HG03571 (cell line): ENCODE measurements at regions not wholly inside any gene's neighbourhood (a gene's known extent, or its start where the extent isn't known, plus 50 kb on each side); places are given as distances from the start of the nearest gene placed in this dataset.

ENCODE experiments used
- ATAC-seq: cut with Tn5 transposase; IDR thresholded peaks from one replicate; pipeline ENCODE4 v1.9.1; 2021; ENCODE audit not compliant: unreplicated experiment

GRCh38 chr5:67434466-67434865 lies 237.9 kb upstream of the CD180 start:
- no peak for ATAC-seq

DNA sequence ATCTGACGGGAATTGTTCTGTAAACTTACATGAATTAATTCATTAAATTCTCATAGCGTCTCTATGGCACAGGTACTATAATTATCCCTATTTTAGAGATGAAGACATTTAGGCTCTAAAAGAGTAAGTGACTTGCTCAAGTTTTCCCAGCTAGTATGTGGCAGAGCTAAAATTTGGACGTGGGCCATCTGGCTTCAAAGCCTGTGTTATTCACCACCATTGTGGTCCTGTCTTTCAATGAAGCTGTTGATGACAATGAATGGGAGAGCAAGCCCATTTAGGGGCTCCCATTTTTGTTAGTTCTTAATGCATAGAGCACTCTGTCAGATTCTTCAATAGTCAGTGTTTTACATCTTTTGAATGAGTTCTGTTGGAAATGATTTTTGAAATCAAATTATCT lies 236.0 kb upstream of the CD180 start:
- ATAC-seq = no peak

- ATAC-seq = no peak
Observed at GRCh38 chr5:67431191-67431590, 234.6 kb upstream of the CD180 start.

DNA sequence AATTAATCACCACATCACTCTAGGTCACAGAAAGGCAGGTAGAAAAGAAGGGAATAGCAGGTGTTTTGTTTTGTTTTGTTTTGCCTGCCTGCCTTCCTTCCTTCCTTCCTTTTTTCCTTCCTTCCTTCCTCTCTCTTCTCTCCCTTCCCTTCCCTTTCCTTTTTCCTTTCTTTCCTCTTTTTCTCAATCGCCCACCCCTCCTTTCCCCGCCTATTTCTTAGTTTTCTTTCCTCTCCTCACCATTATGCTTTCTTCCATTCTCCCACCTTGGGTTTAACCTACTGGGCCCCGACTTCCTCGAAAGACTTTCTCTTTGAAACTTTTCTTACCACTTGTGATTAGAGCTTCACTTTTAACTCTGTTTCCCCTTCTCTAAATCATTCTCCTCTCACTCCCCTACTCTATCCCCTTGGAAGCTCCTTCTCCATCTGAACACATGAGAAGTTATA lies 231.3 kb upstream of the CD180 start:
- no peak for ATAC-seq

GRCh38 chr5:67426961-67427849 lies 230.6 kb upstream of the CD180 start:
- no peak for ATAC-seq

- ATAC-seq = no peak
Observed at GRCh38 chr5:67425514-67425913, 228.9 kb upstream of the CD180 start.

DNA sequence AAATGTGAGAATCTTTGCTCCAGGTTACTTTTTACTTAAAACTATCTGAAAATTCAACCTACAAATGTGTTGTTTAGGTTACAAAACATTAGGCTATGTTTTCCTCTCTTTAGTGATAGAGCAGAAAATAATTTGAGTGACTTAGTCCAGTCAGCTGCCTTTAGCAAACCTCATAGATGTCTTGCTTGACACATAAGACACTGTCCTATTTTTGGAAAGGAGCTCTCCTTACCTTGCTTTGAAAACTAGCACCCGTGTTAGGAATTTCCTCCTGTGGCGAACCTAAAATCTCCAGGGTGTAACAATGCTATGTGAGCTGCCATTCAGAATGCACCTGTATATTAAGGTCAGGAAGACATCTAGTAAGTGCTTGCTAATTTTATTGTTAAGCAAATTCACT lies 221.2 kb upstream of the CD180 start:
- ATAC-seq = no peak

DNA sequence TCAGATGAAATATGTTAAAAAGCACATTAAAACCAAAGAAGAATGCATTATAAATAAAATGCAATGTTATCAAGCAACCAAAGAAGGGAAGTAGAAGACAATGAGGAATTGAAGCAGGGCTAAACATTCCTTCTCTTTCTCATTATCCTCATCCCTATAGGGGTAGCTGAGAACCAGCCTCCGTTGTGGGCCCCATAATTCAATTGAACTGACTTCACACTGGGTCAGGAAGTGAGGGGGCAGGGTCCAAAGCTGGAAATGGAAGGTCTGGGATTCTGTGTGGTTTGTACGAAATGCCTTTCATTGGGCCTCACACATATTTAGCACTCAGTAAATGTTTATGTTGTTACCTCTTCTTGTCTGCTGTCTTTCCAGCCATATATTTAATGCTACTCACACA lies 220.4 kb upstream of the CD180 start:
- ATAC-seq = no peak

DNA sequence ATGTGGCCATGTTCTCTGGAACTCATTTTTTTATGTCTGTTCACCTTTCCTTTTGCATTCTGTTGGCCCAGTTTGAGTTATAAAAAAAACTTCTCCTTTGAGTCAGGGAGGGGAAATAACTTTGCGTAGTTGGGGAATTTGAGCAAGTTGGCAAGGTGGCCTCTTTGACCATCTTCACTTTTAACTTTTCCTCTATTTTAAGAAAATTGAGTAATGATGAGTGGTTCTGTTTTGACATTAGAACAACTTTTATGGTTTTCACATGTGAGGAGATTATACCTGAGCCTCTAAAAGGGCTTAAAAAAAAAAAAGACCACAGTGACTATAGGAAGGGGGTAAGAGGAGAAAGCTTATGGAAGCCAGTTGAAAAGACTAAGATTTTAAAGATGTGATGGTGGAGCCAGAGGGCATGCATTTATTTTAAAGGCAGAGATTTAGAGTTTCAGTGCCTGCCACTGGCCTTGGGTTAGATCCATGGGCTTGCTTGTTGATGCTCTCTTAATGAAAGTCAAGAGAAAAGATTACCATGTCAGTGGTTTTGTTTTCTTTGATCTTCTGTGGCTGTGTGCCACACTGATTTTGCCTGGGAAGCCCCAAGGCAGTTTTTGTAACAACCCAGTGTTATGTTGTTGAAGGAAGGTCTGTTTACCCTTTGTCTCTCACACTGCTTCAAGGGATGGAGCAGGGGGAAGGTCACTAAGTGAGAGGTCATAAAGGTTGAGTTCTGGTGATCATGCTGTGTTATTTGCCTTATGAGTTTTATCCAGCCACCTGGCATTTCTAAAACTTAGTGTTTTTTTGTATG lies 219.7 kb upstream of the CD180 start:
- ATAC-seq = no peak

DNA sequence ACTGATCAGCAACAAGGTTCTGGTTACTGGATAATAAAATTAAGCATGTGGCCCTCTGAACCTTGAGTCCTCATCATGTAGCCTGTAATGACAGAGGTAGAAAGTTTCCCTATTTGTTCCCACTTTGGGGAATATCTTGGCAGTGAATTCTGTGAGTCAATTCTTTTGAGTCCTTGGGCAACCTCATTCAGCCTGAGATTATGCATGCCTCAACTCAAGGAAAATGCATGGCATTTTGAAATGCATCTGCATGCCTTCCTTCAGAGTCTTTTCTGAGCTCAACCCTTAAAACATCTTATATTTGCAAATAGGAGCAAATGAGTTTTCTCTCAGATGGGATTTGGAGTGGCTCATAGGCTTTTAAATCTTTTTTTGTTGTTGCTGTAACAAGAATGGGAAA lies 218.1 kb upstream of the CD180 start:
- ATAC-seq = no peak

- no peak for ATAC-seq
Observed at GRCh38 chr5:67413721-67414120, 217.1 kb upstream of the CD180 start.

- no peak for ATAC-seq
Observed at GRCh38 chr5:67409126-67409777, 212.7 kb upstream of the CD180 start.

DNA sequence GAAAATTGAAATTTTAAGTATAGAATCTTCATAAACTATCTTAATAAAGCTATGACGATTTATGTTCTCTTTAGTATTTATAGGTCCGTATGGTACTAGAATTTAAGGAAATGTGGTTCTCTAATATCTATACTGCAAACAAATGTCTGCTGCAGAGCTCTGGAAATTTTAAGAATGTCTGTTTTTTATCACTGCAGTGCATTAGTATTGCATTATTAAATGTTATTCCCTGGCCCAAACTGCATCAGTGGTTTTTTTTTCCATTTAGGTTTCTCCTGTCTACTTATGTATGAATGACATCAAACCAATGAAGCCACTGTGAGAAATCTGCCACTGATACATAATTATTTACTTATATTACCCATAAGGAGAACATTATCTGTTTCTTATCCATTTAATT lies 211.4 kb upstream of the CD180 start:
- no peak for ATAC-seq

GRCh38 chr5:67405755-67406154 lies 209.2 kb upstream of the CD180 start:
- ATAC-seq = no peak

DNA sequence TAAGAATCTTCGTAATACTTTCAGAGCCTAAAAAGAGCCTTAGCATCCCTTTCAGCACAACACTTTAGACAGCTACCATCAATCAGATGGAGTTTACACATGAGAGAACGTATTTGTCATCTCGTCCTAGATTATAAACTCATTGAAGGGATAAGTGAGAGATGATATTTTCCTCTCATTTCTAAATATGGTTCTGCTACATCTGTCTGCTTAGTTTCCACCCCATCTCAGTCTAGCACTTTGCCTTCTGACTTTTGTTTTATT lies 208.4 kb upstream of the CD180 start:
- ATAC-seq = no peak

- no peak for ATAC-seq
Observed at GRCh38 chr5:67404256-67405100, 207.9 kb upstream of the CD180 start.

DNA sequence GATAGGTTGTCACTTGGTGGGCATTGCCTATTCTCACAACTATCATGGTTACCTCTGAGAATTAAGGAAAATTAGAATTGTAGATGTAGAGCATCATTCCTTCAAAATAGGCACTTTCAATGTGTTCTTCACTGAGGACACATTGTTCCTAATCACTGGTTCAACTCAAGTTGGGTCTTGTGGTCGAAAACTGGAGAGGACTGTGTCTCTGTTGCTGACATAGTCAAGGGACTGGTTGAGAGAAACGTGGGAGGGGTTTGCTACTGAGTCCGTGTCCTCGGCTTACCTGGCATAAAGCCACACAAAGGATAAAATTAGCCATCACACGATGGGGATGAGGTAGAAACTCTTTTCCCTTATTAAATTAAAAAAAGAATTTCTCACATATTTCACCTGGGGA lies 205.9 kb upstream of the CD180 start:
- no peak for ATAC-seq

DNA sequence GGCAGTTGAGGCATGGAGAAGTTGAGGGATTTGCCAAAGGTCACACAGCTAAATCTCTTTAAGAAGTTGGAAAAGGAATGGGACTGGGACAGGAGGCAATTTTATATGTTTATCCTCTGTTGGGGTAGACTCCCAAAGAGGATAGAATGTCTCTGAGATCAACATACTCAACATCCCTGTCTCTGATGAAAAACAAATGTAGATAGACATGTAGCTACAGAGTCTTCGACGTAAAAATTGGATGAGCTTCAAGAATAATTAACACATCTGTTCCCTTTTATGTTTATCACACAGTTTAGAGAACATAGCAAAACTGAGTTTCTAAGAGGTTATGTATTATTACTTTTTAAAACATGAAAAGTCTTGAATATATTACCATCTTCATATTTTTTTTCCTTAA lies 204.6 kb upstream of the CD180 start:
- no peak for ATAC-seq

- no peak for ATAC-seq
Observed at GRCh38 chr5:67400752-67401151, 204.2 kb upstream of the CD180 start.

- ATAC-seq = no peak
Observed at GRCh38 chr5:67395790-67396418, 199.3 kb upstream of the CD180 start.

GRCh38 chr5:67393211-67393610 lies 196.6 kb upstream of the CD180 start:
- no peak for ATAC-seq
